ENCODE measurements at regions not wholly inside any gene's neighbourhood (a gene's known extent, or its start where the extent isn't known, plus 50 kb on each side); places are given as distances from the start of the nearest gene placed in this dataset.
"Not testable (repeated sequence)": the region's sequence is repeated elsewhere in the genome, so short reads cannot be mapped to it uniquely, and the experiment has no call there.

- H3K27me3 Mint-ChIP-seq: not testable (repeated sequence)
Measured at GRCh38 chr2:113386780-113387433, 50.6 kb upstream of the ZNG1B start.

GRCh38 chr2:113379621-113380020 lies 57.9 kb upstream of the ZNG1B start:
- H3K4me3 Mint-ChIP-seq; H3K27me3 Mint-ChIP-seq; H3K27ac Mint-ChIP-seq; H3K4me2 ChIP-seq (replicated peaks; ENCODE audit: low read depth, low read length, poor library complexity, severe bottlenecking); ATAC-seq (ENCODE audit: low read depth); POLR2A ChIA-PET; H3K79me2 ChIP-seq (ENCODE audit: control insufficient read depth, insufficient read depth, low read length); intact Hi-C loops (cut with micrococcal nuclease); DNase-seq; H3K9ac ChIP-seq (ENCODE audit: low read length); H2AFZ ChIP-seq (ENCODE audit: insufficient read depth, low read depth, low read length, poor library complexity, severe bottlenecking); H3K9me3 Mint-ChIP-seq (ENCODE audit: insufficient read depth); H3K36me3 ChIP-seq (replicated peaks in 1 of 2; ENCODE audit: control extremely low read depth in 1 of 2, control insufficient read depth in 1 of 2, extremely low read depth in 1 of 2, insufficient read depth in 2 of 2, low read length in 1 of 2); H3K27me3 ChIP-seq (replicated peaks in 1 of 4; ENCODE audit: control extremely low read depth in 1 of 4, control insufficient read depth in 3 of 4, insufficient read depth in 4 of 4, low read length in 3 of 4); H3K9me3 ChIP-seq (ENCODE audit: control extremely low read depth in 1 of 3, control insufficient read depth in 2 of 3, insufficient read depth in 1 of 3, low read length in 2 of 3); H4K20me1 ChIP-seq (ENCODE audit: control insufficient read depth, insufficient read depth, low read length, poor library complexity, severe bottlenecking); H3K27ac ChIP-seq (ENCODE audit: low read length in 2 of 2); H3K4me3 ChIP-seq (ENCODE audit: control extremely low read depth in 1 of 5, extremely low read depth in 1 of 5, insufficient read depth in 1 of 5, low read depth in 2 of 5, low read length in 4 of 5): not testable (repeated sequence)
- H3K4me1 Mint-ChIP-seq: peaks cover 29% of the 10 kb centered on the region
- CTCF ChIA-PET: interaction anchor here (1.4 to 1.9 kb wide), 2 partner anchors 10 to 241 kb away, joined by 3 to 8 read pairs; no protein-coding TSS in a partner anchor
- no CpG with 5 or more reads among the region's 2 CpGs for WGBS (ENCODE audit: insufficient coverage)
- H3K4me1 ChIP-seq (ENCODE audit: control insufficient read depth in 2 of 2, insufficient read depth in 2 of 2, low read length in 2 of 2): peaks cover 9 to 14% of the 10 kb centered on the region in 2 donors

More at GRCh38 chr2:113386780-113387433, 50.6 kb upstream of the ZNG1B start:
- H4K20me1 ChIP-seq (ENCODE audit: control insufficient read depth, insufficient read depth, low read length, poor library complexity, severe bottlenecking); H3K4me3 ChIP-seq (ENCODE audit: control extremely low read depth in 1 of 5, extremely low read depth in 1 of 5, insufficient read depth in 1 of 5, low read depth in 2 of 5, low read length in 4 of 5); H3K27ac Mint-ChIP-seq; H3K4me3 Mint-ChIP-seq; H3K27ac ChIP-seq (ENCODE audit: low read length in 2 of 2); H3K9ac ChIP-seq (ENCODE audit: low read length); H3K9me3 ChIP-seq (ENCODE audit: control extremely low read depth in 1 of 3, control insufficient read depth in 2 of 3, insufficient read depth in 1 of 3, low read length in 2 of 3); H3K4me1 ChIP-seq (ENCODE audit: control insufficient read depth in 2 of 2, insufficient read depth in 2 of 2, low read length in 2 of 2); DNase-seq; H3K9me3 Mint-ChIP-seq (ENCODE audit: insufficient read depth); intact Hi-C loops (cut with micrococcal nuclease); H3K27me3 ChIP-seq (replicated peaks in 1 of 4; ENCODE audit: control extremely low read depth in 1 of 4, control insufficient read depth in 3 of 4, insufficient read depth in 4 of 4, low read length in 3 of 4); H3K36me3 ChIP-seq (replicated peaks in 1 of 2; ENCODE audit: control extremely low read depth in 1 of 2, control insufficient read depth in 1 of 2, extremely low read depth in 1 of 2, insufficient read depth in 2 of 2, low read length in 1 of 2); H3K79me2 ChIP-seq (ENCODE audit: control insufficient read depth, insufficient read depth, low read length); CTCF ChIA-PET; ATAC-seq (ENCODE audit: low read depth); H3K4me2 ChIP-seq (replicated peaks; ENCODE audit: low read depth, low read length, poor library complexity, severe bottlenecking); POLR2A ChIA-PET; H2AFZ ChIP-seq (ENCODE audit: insufficient read depth, low read depth, low read length, poor library complexity, severe bottlenecking): not testable (repeated sequence)
- WGBS (ENCODE audit: insufficient coverage): 89% methylated on average over 4 of the region's 6 CpGs
- H3K4me1 Mint-ChIP-seq: peaks cover 14% of the 10 kb centered on the region
